ENCODE measurements at regions not wholly inside any gene's neighbourhood (a gene's known extent, or its start where the extent isn't known, plus 50 kb on each side); places are given as distances from the start of the nearest gene placed in this dataset.

- TF ChIP-seq ZFX (IDR thresholded peaks at IDR 0.05) (no peak), ZBTB33 (IDR thresholded peaks at IDR 0.05; ENCODE audit: extremely low read depth, insufficient replicate concordance, low read length) (no peak), SRF (IDR thresholded peaks at IDR 0.05; ENCODE audit: low read depth) (no peak)
Observed at GRCh38 chr15:66947471-66947870, 117.9 kb upstream of the SMAD3 start.
